ENCODE measurements at regions not wholly inside any gene's neighbourhood (a gene's known extent, or its start where the extent isn't known, plus 50 kb on each side); places are given as distances from the start of the nearest gene placed in this dataset.

- no peak for DNase-seq
These were observed 70.7 kb upstream of the ZNF644 start for GRCh38 chr1:91092503-91092902.

GRCh38 chr1:91091812-91092211 lies 70.0 kb upstream of the ZNF644 start:
- DNase-seq = no peak

GRCh38 chr1:91080650-91081049 lies 58.8 kb upstream of the ZNF644 start:
- DNase-seq = peak; percentile 78

- DNase-seq = no peak
These were observed 57.0 kb upstream of the ZNF644 start for GRCh38 chr1:91078859-91079258.

GRCh38 chr1:91076834-91077233 lies 55.0 kb upstream of the ZNF644 start:
- DNase-seq = no peak

GRCh38 chr1:91075233-91076135 lies 53.6 kb upstream of the ZNF644 start:
- peak; percentile 38 for DNase-seq

- no peak for DNase-seq
These were observed 51.5 kb upstream of the ZNF644 start for GRCh38 chr1:91073299-91073698.

- no peak for DNase-seq
These were observed 50.0 kb upstream of the ZNF644 start for GRCh38 chr1:91071838-91072237.

All from NCI-H226 (cell line).